GM21390 (cell line): ENCODE measurements at regions not wholly inside any gene's neighbourhood (a gene's known extent, or its start where the extent isn't known, plus 50 kb on each side); places are given as distances from the start of the nearest gene placed in this dataset.
"Not testable (repeated sequence)": the region's sequence is repeated elsewhere in the genome, so short reads cannot be mapped to it uniquely, and the experiment has no call there.

Experiments used
- ATAC-seq: cut with Tn5 transposase; IDR thresholded peaks from one replicate; pipeline ENCODE4 v1.9.1; 2021; ENCODE audit not compliant: unreplicated experiment

DNA sequence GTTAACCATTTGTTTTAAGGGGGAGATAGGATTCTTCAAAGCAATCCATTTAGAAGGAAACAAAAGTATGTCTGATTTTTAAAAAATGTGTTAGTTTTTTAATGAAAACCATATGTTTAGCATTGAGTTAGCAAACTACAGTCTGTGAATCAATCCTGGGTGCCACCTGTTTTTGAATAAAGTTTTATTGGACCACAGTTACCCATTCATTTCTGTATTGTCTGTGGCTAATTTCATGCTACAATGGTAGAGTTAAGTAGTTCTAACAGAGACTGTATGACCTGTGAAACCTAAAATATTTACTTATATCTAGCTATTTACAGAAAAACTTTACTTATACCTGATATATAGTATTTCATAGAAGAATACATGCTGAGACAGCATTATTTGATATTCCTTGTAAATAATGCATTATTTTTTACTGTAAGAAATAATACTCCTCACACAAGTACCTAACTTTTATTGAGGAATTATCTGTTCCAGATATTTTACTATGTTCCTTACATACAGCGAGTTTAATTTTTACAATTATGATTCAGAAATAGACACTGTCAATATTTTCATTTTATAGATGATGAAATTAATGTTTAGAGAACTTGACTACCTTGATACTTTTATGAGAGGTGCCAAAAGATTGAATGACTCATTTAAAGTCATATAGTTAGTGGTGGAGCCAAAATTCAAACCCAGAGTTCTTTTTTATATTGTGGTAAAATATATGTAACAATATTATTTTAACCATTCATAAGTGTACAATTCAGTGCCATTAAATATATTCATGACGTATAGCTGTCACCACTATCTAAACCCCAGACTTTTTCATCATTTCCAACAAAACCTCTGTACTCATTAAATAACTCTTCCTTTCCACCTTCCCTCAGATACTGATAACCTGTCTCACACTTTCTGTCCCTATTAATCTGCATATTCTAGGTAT lies 122.0 kb downstream of the GLUD2 start:
- ATAC-seq, result no peak

DNA sequence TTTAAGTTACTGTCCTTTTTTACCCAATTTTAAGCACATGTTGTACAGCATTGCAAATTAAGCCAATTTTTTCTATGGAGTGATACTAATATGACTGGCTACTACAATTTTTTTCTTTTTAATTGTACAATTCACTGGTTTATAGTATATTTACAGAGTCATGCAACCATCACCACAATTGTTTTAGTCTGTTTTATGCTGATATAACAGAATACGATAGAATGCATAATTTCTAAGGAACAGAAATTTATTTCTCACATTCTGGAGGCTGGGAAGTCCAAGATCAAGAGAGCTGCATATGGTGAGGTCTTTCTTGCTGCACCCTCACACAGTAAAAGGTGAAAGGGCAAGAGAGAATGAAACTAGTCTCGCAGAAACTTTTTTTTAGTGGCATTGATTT lies 125.3 kb downstream of the GLUD2 start:
- ATAC-seq, result no peak

DNA sequence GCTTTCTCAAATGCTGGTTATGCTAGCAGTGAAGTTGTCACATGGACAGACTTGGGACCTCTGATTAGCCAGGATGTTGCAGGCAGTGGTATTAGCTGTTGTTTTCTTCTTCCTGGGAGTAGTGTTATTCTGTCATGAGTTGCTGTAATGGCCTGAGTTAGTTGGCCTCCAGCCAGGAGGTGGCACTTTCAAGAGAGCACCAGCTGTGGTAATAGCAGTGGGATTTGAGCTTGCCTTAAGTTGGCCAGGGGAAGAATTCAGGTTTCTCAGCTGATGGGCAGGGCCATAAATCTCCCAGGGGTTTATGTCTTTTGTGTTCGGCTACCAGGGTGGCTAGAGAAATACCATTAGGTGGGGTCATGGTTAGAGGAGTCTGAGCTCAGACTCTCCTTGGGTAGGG lies 132.6 kb downstream of the GLUD2 start:
- ATAC-seq, result no peak

DNA sequence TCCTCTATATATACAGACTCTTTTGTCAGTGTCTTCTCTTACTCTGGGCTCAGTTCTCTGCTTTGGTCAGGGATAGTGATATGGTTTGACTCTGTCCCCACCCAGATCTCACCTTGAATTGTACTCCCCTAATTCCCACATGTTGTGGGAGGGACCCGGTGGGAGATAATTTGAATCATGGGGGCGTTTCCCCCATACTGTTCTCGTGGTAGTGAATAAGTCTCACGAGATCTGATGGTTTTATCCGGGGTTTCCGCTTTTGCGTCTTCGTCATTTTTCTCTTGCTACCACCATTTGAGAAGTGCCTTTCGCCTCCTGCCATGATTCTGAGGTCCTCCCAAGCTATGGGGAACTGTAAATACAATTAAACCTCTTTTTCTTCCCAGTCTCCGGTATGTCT lies 144.4 kb downstream of the GLUD2 start:
- no peak for ATAC-seq

DNA sequence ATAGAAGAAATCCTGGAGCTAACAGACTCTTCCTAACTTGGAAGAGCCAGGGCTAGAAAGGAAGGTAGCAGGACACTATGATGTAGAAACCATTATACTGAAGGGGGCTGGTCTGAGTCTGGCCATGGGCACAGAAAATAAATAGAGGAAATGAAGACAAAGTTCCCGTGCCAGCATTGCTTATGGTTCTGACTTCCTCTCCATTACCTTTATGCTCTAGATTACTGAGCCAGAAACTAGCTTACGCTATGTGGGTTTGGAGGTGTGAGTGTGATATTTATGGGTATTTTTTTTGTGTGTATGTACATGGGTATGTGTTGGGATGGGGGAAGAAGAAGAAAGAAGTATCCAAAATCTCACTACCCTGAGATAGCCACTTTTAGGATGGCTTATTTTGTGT lies 148.3 kb downstream of the GLUD2 start:
- ATAC-seq, result no peak

DNA sequence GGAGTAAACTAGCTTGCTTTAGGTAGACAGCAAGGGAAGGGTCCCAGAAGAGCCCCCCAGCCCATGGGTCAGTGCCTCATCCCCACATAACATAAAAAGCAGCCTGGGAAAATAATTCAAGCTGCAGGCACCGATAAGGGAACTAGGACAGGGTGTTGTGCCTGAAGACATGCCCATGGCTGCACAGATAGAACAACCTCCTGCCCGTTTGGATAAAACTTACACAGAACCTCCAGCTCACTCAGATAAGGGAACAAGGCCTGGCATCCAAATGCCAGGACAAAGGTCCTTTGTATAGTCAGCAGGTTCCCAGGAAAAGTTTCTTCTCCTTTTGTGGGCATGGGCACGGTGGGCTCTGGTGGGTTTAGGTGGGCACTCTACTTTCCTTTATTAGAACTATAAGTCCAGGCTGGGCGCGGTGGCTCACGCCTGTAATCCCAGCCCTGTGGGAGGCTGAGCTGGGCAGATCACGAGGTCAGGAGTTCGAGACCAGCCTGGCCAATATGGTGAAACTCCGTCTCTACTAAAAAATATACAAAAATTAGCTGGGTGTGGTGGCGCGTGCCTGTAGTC lies 149.5 kb downstream of the GLUD2 start:
- not testable (repeated sequence) for ATAC-seq

DNA sequence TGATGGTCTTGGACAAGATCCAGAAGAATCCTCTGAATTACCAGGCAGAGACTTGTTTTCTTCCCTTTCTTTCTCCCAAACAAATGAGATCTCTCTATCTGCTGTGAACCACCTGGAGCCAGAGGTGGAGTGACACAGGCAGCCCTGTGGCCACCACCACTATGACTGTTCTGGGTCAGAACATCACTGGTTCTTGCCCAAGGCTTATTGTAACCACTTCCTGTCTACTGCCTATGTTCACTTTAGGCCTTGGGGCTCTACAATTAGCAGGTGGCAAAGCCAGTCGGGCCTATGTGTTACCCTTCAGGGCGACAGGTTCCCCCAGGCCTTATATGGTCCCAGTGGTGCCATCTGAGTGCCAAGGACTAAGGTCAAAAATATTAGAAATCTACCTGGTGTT lies 161.2 kb downstream of the GLUD2 start:
- ATAC-seq, result no peak

DNA sequence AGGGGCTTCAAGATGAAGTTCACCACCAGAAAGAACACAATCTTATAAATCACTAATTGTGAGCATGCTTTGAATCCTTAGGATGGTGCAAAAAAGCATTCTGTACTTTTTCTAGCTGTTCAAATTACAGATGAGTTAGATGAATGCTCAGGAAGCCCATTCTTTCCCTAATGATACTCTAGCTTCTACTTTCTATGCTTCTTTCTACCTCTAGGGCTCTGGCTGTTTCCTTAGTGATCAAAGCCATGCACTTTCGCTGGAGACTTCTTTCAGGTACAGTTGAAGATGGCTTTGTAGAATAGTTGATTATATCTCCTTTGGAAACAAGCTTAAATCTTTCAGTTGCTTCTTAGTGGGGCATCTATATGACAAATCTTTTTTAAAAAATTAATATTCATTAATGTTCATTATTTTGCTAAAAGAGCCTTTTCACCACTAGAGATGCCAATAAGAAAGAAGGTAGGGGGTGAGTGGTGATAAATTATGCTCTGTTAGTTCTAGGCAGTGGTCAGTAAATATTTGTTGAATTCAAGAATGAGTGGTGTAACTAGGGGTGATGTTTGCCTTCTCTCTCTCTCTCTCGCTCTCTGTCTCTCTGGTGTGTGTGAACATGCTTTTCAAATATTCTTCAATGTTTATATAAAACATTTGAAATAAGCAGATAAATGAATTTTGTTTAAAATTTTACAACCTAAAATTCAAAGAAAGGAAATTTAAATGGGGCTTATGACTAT lies 169.4 kb downstream of the GLUD2 start:
- ATAC-seq, result no peak

DNA sequence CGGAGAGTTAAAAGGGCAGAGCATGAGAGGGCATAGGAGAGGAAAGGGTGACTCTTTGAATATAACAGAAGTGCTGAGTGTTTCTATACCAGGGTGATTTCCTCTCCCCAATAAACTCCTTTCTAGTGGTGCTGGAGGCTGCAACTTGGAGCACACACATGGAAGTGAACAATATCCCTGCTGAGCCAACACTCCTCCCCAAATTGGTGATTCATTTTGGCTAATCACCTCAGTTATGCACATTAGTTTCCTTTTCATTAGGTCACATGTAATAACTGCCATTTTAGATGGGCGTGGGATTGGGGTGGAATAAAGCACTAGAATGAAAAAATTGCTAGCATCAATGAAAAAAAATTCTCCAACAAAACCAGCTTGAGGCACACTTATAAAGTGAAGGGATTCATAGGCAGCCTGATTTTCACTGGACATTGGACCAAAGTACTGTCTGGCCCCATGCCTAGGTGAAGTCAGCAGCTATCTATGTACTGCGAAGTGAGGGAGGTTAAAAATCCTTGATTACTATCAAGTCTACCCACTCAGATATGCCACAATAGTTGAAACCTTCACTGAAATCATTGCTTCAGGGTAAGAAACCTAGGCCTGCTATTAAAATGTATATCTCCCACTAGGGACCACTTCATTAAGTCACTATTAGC lies 174.0 kb downstream of the GLUD2 start:
- no peak for ATAC-seq

DNA sequence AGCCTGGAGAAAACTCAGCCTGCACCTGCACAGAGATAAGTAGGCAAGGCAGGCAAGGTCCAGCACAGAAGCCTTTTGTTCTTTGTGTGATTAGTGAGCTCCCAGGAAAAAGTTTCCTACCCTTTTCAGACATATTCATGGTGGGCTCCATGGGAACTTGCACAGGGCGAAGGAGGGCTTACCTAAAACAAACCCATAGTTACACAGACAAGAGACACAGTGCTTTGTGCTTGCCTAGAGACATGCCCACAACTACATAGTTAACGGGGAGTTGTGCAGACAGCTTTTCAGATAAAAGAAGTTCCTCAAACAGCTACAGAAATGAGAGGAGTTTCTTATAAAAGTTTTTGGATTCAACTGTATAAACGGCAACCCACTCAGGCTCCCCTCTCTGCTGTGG lies 180.5 kb downstream of the GLUD2 start:
- ATAC-seq, result no peak

DNA sequence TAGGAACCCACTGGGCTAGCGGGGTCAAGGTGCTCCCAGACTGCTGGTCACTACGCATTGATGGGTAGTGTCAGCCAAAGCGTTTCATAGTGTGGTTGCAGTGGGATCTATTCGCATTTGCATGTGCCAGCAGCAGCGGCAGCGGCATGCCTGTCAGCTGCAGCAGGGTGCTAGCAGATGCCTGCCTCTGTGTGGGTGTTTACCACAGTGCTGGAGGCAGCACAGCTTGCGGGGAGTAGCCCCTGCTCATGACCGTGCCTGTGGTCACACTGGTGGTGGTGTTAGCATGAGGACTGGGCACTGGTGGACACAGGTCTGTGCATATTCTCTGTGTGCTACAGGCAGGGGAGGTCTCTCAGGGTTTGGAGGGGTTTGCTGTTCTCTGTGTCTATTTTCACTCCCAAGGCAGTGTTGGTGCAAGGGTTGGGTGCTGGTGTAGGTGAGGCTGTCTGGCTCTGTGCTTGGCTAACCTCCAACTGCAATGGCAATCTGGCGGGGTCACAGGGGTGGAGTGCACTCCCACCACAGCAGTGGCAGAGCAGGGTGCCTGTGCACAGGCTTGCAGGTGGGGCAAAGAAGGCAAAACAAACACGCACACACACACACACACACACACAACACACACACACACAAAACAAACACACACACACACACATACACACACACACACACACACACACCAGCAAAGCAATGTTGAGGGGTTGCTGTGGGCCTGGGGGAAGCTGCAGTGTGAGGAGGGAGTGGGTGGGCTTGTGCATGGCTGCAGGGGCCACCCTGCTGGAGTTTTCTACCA lies 184.4 kb downstream of the GLUD2 start:
- ATAC-seq, result no peak

DNA sequence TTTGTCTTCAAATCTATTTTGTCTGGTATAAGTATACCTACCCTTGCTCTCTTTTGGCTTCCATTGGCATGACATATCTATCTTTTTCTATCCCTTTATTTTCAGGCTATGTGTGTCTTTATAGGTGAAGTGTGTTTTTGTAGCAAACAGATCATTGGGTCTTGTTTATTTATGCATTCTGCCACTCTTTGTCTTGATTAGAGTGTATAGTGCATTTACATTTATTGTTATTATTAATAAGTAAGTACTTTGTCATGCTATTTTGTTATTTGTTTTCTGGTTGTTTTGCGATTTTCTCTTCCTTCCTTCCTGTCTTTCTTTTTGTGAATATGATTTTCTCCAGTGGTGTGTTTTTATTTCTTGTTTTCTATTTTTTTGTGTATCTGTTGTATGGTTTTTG lies 188.6 kb downstream of the GLUD2 start:
- no peak for ATAC-seq

DNA sequence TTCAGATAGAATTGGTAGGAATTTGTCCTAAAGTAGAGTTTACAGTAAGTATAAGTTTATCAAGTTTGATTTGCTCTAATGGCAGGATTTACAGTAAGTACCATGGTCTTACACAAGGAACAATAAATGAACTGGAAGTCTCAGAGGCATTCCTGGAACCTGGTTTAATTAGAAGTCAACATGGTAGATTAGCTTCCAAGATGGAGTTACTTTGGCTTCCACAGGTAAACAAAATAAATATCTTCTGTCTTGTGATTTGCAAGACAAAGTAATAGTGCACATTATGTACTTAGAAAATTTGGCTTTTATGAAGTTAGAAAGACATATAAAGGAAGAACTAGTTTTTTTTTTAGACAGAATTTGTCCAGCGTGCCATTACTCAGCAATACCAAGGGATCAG lies 190.7 kb downstream of the GLUD2 start:
- ATAC-seq, result no peak

DNA sequence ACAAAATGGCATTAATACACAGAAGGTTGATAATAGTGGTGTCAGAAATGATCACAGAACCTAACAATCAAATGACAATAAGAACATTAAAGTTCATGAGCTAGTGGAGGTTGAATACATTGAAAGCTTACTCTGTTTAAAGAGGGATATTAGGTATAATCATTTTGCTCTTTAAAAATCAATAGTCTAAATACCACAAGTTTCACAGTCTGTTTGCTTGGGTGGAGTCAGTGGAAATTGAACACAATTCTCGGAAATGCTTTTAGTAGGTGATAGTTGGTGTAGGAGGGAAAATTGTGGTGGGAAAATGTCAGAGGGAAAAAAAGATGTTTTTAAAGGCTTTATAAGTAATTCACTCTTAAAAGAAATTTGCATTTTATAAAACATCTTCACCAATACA lies 197.1 kb downstream of the GLUD2 start:
- no peak for ATAC-seq

DNA sequence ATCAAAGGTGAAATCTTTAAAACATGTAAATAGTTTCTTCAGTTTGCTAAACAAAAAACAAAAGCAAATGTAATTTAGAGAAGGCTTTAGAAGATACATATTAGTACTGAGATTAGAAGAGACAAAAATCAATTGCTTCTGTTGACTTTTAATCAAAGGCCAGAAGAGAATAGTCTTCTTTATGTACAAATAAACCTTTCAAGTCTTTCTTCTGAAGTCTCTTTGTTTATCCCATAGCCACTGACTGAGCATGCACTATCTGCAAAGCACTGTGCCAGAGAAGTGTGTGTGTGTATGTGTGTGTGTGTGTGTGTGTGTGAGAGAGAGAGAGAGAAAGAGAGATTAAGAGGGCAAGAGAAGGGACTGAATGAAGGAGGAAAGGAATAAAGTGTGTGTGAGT lies 198.4 kb downstream of the GLUD2 start:
- no peak for ATAC-seq

DNA sequence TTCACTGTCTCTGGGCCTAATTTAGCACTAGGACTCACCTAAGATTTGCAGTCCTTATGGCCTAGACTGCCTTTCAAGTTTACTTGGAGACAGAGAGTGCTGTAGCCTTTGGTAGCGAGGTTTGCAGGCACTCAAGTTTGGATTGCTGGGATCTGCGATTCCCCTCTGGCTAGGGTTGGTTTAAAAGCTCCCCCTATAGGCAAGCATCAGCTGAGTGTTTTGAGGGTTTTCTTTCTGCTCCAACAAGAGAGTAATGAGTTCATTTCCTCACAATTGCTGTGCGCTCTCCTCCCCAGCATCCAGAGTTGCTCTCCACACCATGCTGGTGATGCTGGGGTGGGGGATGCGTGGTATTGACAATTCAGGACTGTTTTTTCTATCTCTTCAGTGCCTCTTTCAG lies 206.9 kb downstream of the GLUD2 start:
- ATAC-seq, result no peak

DNA sequence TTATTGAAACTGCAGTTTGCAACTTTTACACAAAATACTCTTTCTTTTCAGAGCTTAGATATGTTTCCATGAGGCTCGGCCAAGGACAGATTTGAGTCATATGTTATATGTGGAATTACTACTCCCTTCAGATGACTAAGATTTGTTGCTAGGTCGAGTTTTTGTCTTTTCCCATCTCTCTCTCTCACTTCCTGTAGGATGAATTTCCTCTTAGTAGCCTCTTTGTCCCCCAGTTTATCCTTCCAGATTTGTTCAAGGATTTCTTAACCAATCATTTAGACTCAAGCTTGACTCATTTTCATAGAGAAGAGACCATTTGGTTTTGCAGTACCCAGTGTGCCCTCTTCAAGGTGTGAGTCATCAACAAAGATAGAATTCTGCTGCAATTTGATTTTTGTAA lies 209.2 kb downstream of the GLUD2 start:
- ATAC-seq, result no peak

DNA sequence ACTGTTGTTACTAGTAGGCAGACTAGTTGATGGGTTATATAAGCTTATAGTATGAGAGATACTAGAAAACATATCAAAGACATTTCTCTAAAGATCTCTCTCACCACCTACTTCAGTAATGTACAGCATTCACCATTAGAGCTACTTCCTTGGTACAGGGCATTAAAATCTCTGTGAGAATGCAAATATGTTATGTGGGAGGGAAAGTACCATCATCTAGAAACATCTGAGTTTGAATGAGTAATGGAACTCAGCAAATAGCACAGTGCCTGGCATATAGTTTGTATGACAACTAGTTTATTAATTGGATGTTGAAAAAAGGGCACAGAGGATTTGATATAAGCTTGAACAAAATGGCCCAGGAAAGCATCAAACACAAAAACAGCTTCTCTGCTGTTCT lies 211.1 kb downstream of the GLUD2 start:
- peak; percentile 70 for ATAC-seq

DNA sequence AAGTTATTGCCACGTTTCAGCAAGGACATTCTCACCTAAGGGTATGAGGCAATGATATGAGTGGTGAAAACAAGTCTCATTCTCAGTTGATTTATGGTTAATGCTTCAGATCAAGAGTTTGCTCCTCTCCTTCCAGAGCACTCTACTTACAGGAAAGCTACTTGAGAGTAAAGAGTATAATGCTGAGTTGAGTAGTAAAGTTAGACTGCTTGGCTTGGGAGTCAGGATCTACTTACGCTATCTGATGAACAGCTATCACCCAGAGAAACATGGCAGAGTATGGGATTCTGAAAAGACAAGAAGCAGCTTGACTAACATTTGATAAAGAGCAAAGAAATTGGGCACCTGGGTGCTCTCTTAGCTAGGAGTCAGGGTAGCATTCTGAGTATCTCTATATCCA lies 211.8 kb downstream of the GLUD2 start:
- ATAC-seq, result no peak

DNA sequence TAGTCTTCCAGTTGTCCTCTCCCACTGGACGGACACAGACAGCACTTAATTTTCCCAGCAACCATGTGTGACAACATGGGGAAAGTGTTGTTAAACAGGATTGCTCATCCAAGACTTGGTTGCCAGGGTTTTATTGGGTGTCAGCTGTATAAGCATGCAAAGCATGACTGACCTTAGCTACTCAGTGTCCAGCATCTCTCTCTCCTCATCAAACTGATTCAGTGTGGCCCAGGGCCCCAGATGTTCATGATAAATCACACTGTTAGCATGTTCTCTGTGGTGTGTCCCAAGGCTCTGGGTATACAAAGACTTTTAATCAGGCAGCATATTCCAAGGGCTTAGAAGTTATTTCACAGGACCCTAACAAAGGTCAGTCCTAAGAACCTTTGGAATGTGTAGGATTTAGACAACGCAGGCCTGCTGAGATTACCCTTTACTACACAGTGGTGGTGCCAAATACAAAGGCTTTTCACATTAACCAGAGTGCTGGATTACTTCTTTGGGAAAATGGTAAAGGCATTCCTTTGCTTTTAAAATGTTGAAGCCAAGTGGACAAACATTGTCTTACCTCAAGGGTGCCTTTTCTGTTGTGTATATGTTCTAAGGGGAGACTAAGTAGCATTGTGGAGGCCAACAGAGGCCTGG lies 213.3 kb downstream of the GLUD2 start:
- no peak for ATAC-seq
